WTC11 (cell line): ENCODE measurements at regions not wholly inside any gene's neighbourhood (a gene's known extent, or its start where the extent isn't known, plus 50 kb on each side); places are given as distances from the start of the nearest gene placed in this dataset.

Experiments used
- ATAC-seq: fragments of 200-7000 bp; cut with Tn5 transposase; 2 replicates; pipeline ENCODE4 v1.10.0; 2021; ENCODE audit warnings: mild to moderate bottlenecking, moderate library complexity
- CTCF ChIA-PET: fragments of 300-600 bp; sonication (Branson Sonifier 250); formaldehyde crosslinking; loops from one replicate; lab custom pipeline; 2021; ENCODE audit warnings: antibody characterized with exemption; lab: Charles Lee
- POLR2A ChIA-PET: fragments of 350-600 bp; sonication (Branson Sonifier 250); formaldehyde crosslinking; loops from one replicate; lab custom pipeline; 2021; ENCODE audit warnings: antibody characterized with exemption; lab: Charles Lee
- DNase-seq: peaks from one replicate; pipeline ENCODE4 v3.0.0; 2021; ENCODE audit warnings: low spot score
- H3K27ac Mint-ChIP-seq: 2 replicates; pipeline ENCODE4 v1.8.0; 2021; ENCODE audit warnings: mixed read lengths
- H3K27me3 Mint-ChIP-seq: 2 replicates; pipeline ENCODE4 v1.8.0; 2021; ENCODE audit warnings: low read depth, mild to moderate bottlenecking, moderate library complexity, mixed read lengths
- H3K36me3 Mint-ChIP-seq: 2 replicates; pipeline ENCODE4 v1.8.0; 2021; ENCODE audit warnings: mixed read lengths
- H3K4me1 Mint-ChIP-seq: 2 replicates; pipeline ENCODE4 v1.8.0; 2022; ENCODE audit warnings: mixed read lengths
- H3K4me3 Mint-ChIP-seq: 2 replicates; pipeline ENCODE4 v1.8.0; 2021; ENCODE audit warnings: mild to moderate bottlenecking, moderate library complexity, mixed read lengths
- H3K9me3 Mint-ChIP-seq: 2 replicates; pipeline ENCODE4 v1.8.0; 2021; ENCODE audit warnings: mixed read lengths
- ATF1 ChIP-seq: sonication (generic); formaldehyde crosslinking; IDR thresholded peaks from 2 replicates; pipeline ENCODE4 v1.8.1; 2023; ENCODE audit warnings: mild to moderate bottlenecking, moderate library complexity, missing genetic modification reagents
- CBFB ChIP-seq: sonication (generic); formaldehyde crosslinking; IDR thresholded peaks from 2 replicates; pipeline ENCODE4 v1.8.1; 2022; ENCODE audit warnings: mild to moderate bottlenecking, low read depth, missing genetic modification reagents
- ELF4 ChIP-seq: sonication (generic); formaldehyde crosslinking; IDR thresholded peaks from 2 replicates; pipeline ENCODE4 v1.8.1; 2022; ENCODE audit warnings: low read depth, mild to moderate bottlenecking, moderate library complexity, missing genetic modification reagents
- EMX1 ChIP-seq: fragments of 250-450 bp; sonication (Bioruptor Pico); IDR thresholded peaks from 2 replicates; pipeline ENCODE4 v1.8.0; 2021; ENCODE audit warnings: mild to moderate bottlenecking
- FOXJ3 ChIP-seq: sonication (generic); formaldehyde crosslinking; IDR thresholded peaks from 2 replicates; pipeline ENCODE4 v1.9.0; 2021; ENCODE audit warnings: missing genetic modification reagents, mild to moderate bottlenecking, borderline replicate concordance
- FOXP1 ChIP-seq: sonication (generic); formaldehyde crosslinking; IDR thresholded peaks from 2 replicates; pipeline ENCODE4 v1.8.0; 2022; ENCODE audit warnings: missing genetic modification reagents, mild to moderate bottlenecking, moderate library complexity, borderline replicate concordance
- GRHL2 ChIP-seq: fragments of 250-450 bp; sonication (Bioruptor Pico); IDR thresholded peaks from 2 replicates; pipeline ENCODE4 v1.8.0; 2022; ENCODE audit warnings: mild to moderate bottlenecking, moderate library complexity; ENCODE audit not compliant: insufficient replicate concordance, severe bottlenecking
- IRF2 ChIP-seq: sonication (generic); formaldehyde crosslinking; IDR thresholded peaks from 2 replicates; pipeline ENCODE4 v1.8.0; 2022; ENCODE audit warnings: low read depth, missing genetic modification reagents, borderline replicate concordance
- JUN ChIP-seq: sonication (generic); formaldehyde crosslinking; IDR thresholded peaks from 2 replicates; pipeline ENCODE4 v1.8.0; 2023; ENCODE audit warnings: mild to moderate bottlenecking, missing genetic modification reagents
- NFYB ChIP-seq: sonication (generic); formaldehyde crosslinking; conservative IDR thresholded peaks from 2 replicates; pipeline ENCODE4 v1.8.0; 2022; ENCODE audit warnings: low read depth, missing genetic modification reagents
- NR2C2 ChIP-seq: sonication (generic); formaldehyde crosslinking; IDR thresholded peaks from 2 replicates; pipeline ENCODE4 v1.8.0; 2022; ENCODE audit warnings: mild to moderate bottlenecking, missing genetic modification reagents
- SMAD3 ChIP-seq: sonication (generic); formaldehyde crosslinking; IDR thresholded peaks from 2 replicates; pipeline ENCODE4 v1.8.0; 2022; ENCODE audit warnings: missing genetic modification reagents, mild to moderate bottlenecking, borderline replicate concordance
- SP1 ChIP-seq: sonication (generic); formaldehyde crosslinking; conservative IDR thresholded peaks from 2 replicates; pipeline ENCODE4 v1.8.1; 2022; ENCODE audit warnings: missing genetic modification reagents
- TF ChIP-seq, protein P1 (sequence below): sonication (generic); formaldehyde crosslinking; conservative IDR thresholded peaks from 2 replicates; pipeline ENCODE4 v1.8.1; 2022; ENCODE audit warnings: mild to moderate bottlenecking, missing genetic modification reagents
- TF ChIP-seq, protein P2 (sequence below): sonication (generic); formaldehyde crosslinking; conservative IDR thresholded peaks from 2 replicates; pipeline ENCODE4 v1.8.1; 2023; ENCODE audit warnings: mild to moderate bottlenecking, low read depth, missing genetic modification reagents, moderate library complexity
- TF ChIP-seq, protein P3 (sequence below): sonication (generic); formaldehyde crosslinking; IDR thresholded peaks from 2 replicates; pipeline ENCODE4 v1.8.1; 2023; ENCODE audit warnings: mild to moderate bottlenecking, missing genetic modification reagents, moderate library complexity
- TF ChIP-seq, protein P4 (sequence below): fragments of 250-450 bp; sonication (Bioruptor Pico); IDR thresholded peaks from 2 replicates; pipeline ENCODE4 v1.9.0; 2021; ENCODE audit warnings: mild to moderate bottlenecking

DNA sequence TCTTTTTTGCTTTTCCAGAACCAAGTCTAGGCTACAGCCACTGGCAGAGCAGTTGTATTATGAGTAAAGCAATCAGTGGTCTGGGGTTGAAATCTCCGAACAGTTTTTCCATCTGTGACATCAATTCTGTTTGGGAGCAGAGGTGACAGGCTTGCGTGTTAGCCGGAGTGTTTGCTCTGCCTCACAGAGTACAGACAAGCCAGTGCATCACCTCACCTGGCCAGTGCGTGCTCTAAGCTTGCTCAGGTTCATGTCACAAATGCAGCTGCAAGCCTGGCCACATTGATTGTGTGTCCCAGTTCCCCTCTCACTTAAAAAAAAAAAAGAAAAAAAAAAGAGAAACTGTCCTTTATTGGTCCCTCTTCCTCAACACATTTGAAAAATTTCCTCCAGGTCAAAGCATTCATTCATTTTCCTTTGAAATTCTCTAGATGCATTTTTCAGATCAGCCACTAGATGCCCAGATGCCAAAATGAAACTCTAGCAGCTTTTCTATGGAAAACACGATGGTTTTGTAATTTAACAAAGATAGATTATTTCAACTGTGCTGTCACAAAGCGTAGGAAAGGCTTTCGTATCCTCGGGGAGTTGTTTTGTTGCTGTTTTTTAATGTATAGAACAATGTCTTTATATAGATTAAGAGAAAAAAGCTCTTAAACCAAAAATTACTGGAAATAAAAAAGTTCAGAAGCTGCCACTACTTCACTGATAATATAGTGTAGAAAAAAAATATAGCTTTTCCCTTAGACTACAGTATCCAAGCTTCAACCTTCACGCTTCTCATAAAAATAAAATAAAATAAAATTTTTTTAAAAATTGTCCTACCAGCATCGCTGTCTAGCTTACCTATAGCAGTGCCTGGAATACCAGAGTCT, 585.5 kb downstream of the TLE1 start (continued):
- TF ChIP-seq, protein P1, sequence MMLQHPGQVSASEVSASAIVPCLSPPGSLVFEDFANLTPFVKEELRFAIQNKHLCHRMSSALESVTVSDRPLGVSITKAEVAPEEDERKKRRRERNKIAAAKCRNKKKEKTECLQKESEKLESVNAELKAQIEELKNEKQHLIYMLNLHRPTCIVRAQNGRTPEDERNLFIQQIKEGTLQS (CRISPR knock-in tag), result no peak
- TF ChIP-seq NR2C2 (no peak), CBFB (CRISPR knock-in tag) (no peak), SMAD3 (no peak)
- TF ChIP-seq, protein P2, sequence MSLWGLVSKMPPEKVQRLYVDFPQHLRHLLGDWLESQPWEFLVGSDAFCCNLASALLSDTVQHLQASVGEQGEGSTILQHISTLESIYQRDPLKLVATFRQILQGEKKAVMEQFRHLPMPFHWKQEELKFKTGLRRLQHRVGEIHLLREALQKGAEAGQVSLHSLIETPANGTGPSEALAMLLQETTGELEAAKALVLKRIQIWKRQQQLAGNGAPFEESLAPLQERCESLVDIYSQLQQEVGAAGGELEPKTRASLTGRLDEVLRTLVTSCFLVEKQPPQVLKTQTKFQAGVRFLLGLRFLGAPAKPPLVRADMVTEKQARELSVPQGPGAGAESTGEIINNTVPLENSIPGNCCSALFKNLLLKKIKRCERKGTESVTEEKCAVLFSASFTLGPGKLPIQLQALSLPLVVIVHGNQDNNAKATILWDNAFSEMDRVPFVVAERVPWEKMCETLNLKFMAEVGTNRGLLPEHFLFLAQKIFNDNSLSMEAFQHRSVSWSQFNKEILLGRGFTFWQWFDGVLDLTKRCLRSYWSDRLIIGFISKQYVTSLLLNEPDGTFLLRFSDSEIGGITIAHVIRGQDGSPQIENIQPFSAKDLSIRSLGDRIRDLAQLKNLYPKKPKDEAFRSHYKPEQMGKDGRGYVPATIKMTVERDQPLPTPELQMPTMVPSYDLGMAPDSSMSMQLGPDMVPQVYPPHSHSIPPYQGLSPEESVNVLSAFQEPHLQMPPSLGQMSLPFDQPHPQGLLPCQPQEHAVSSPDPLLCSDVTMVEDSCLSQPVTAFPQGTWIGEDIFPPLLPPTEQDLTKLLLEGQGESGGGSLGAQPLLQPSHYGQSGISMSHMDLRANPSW (CRISPR knock-in tag), result no peak
- TF ChIP-seq, protein P3, sequence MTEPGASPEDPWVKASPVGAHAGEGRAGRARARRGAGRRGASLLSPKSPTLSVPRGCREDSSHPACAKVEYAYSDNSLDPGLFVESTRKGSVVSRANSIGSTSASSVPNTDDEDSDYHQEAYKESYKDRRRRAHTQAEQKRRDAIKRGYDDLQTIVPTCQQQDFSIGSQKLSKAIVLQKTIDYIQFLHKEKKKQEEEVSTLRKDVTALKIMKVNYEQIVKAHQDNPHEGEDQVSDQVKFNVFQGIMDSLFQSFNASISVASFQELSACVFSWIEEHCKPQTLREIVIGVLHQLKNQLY (CRISPR knock-in tag), result no peak
- TF ChIP-seq, all 79 proteins: peak for 0

DNA sequence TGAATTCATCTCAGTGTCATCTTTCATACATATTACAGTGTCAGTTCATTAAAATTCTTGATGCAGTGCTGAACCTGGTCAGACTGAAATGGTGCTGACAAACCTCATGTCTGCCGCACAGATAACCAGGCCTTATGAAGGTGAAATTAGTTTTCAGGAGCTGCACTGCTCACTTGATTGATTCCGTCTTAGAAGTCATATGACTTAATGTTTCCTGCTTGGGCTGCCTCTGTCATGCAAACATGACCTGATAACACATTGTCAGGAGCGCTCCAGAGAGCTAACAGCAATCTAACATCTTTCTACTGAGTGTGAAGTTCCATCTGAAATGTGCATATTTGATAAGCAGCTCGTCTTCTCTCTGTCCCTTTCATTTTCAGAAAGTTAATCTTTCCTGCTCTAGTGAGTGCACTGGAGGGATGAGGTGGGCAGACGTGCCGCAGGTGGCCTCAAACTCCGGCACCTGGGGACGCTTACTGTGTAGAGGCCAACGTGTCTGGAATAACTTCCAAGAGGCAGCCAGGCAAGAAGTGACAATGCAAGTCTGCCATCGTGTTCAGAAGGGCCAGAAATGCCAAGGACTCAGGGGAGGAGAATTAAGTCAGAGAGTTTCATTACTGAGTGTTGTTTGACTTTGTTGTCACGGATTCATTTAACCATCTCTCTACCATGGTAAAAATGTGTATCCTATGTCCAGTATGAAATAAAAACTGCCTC, 592.1 kb downstream of the TLE1 start:
- no peak overlapping the region for H3K27ac Mint-ChIP-seq
- no peak for ATAC-seq
- no peak overlapping the region for H3K4me3 Mint-ChIP-seq
- POLR2A ChIA-PET, result interaction anchor here (0.7 kb wide), 1 partner anchor 7 kb away, joined by 4 read pairs; no protein-coding TSS in a partner anchor
- H3K36me3 Mint-ChIP-seq, result no peaks in the 10 kb centered on the region; the same call in 1 of the 2 replicates
- TF ChIP-seq SP1 (CRISPR knock-in tag) (no peak), ELF4 (CRISPR knock-in tag) (no peak), EMX1 (CRISPR knock-in tag) (no peak), NFYB (no peak), FOXJ3 (CRISPR knock-in tag) (no peak)
- TF ChIP-seq, all 79 proteins: peak for 0
- DNase-seq, result no peak
- Mint-ChIP-seq H3K4me1 (peaks cover 8% of the 10 kb centered on the region), H3K27me3 (no peaks in the 10 kb centered on the region), H3K9me3 (peaks cover 19% of the 10 kb centered on the region)
- CTCF ChIA-PET, result no interaction called here

DNA sequence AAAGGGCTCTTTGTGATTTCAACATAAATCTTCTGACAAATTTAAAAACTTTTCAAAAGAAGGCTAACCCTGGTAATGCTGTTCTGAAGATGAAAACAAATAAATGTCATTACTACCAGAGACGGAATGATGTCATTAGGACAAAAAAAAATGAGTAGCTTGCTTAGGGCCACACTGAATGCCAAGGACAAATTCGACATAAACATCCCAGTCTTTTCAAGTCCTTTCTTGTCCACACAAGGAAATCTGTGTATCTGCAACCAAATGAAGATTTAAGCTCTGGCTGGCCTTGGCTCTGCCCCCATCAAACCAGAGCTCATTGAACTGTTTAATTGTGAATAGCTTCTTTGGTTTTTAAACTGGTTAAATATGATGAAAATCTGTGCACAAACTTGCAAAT, 592.7 kb downstream of the TLE1 start:
- Mint-ChIP-seq H3K27me3 (no peaks in the 10 kb centered on the region), H3K4me1 (peaks cover 8% of the 10 kb centered on the region), H3K4me3 (no peak overlapping the region), H3K9me3 (peaks cover 19% of the 10 kb centered on the region), H3K27ac (no peak overlapping the region), H3K36me3 (no peaks in the 10 kb centered on the region; the same call in 1 of the 2 replicates)
- DNase-seq (no peak), ATAC-seq (no peak)
- TF ChIP-seq, protein P1 (CRISPR knock-in tag), result no peak
- no peak for TF ChIP-seq ATF1
- ChIA-PET POLR2A (interaction anchor here (0.7 kb wide), 1 partner anchor 8 kb away, joined by 4 read pairs; no protein-coding TSS in a partner anchor), CTCF (no interaction called here)

DNA sequence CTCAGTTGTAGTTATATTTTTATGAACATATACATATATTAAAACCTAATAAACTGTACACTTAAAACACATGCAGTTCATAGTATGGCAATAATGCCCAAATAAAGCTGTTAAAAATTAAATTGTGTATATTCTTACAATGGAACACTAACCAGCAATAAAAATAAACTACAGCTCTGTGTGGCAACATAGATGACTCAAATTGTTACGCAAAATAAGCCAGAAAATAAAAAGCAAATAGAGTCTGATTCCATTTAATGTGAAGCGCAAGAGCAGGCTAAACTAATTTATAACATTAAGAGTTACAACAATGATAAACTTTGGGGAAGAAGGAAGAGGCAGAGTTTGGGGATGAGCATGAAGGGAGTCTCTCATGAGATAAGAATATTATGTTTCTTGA, 597.3 kb downstream of the TLE1 start:
- ATAC-seq, result no peak
- TF ChIP-seq JUN (CRISPR knock-in tag), result no peak
- no peak for TF ChIP-seq IRF2 (CRISPR knock-in tag)
- TF ChIP-seq, protein P4, sequence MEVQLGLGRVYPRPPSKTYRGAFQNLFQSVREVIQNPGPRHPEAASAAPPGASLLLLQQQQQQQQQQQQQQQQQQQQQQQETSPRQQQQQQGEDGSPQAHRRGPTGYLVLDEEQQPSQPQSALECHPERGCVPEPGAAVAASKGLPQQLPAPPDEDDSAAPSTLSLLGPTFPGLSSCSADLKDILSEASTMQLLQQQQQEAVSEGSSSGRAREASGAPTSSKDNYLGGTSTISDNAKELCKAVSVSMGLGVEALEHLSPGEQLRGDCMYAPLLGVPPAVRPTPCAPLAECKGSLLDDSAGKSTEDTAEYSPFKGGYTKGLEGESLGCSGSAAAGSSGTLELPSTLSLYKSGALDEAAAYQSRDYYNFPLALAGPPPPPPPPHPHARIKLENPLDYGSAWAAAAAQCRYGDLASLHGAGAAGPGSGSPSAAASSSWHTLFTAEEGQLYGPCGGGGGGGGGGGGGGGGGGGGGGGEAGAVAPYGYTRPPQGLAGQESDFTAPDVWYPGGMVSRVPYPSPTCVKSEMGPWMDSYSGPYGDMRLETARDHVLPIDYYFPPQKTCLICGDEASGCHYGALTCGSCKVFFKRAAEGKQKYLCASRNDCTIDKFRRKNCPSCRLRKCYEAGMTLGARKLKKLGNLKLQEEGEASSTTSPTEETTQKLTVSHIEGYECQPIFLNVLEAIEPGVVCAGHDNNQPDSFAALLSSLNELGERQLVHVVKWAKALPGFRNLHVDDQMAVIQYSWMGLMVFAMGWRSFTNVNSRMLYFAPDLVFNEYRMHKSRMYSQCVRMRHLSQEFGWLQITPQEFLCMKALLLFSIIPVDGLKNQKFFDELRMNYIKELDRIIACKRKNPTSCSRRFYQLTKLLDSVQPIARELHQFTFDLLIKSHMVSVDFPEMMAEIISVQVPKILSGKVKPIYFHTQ (CRISPR knock-in tag), result no peak
- TF ChIP-seq, protein P2 (CRISPR knock-in tag), result no peak
- TF ChIP-seq GRHL2 (CRISPR knock-in tag), result no peak
- TF ChIP-seq FOXP1 (CRISPR knock-in tag), result no peak

More for the DNA sequence above, 597.3 kb downstream of the TLE1 start:
- DNase-seq, result no peak
- peaks cover 3% of the 10 kb centered on the region for H3K4me1 Mint-ChIP-seq
- ChIA-PET CTCF (no interaction called here), POLR2A (no interaction called here)
- H3K36me3 Mint-ChIP-seq, result no peaks in the 10 kb centered on the region; the same call in 1 of the 2 replicates
- peaks cover 9% of the 10 kb centered on the region; the same call in 1 of the 2 replicates for H3K9me3 Mint-ChIP-seq
- H3K27ac Mint-ChIP-seq, result no peak overlapping the region
- H3K4me3 Mint-ChIP-seq, result no peak overlapping the region
- H3K27me3 Mint-ChIP-seq, result no peaks in the 10 kb centered on the region
